Activated CD8-positive, alpha-beta T cell treated with anti-CD3 and anti-CD28 coated beads for 36 hours (primary cell): ENCODE measurements at regions not wholly inside any gene's neighbourhood (a gene's known extent, or its start where the extent isn't known, plus 50 kb on each side); places are given as distances from the start of the nearest gene placed in this dataset.

Experiments used
- ATAC-seq: fragments of 200-7000 bp; cut with Tn5 transposase; one replicate; pipeline ENCODE4 v1.10.0; 2021; ENCODE audit warnings: mild to moderate bottlenecking, moderate library complexity
- CTCF ChIA-PET: fragments of 350-600 bp; sonication (Branson Sonifier 250); formaldehyde crosslinking; loops from one replicate; lab custom pipeline; 2021; ENCODE audit warnings: antibody characterized with exemption; lab: Charles Lee
- POLR2A ChIA-PET: fragments of 350-600 bp; sonication (Branson Sonifier 250); formaldehyde crosslinking; loops from one replicate; lab custom pipeline; 2021; ENCODE audit warnings: antibody characterized with exemption; lab: Charles Lee
- DNase-seq: peaks from one replicate; pipeline ENCODE4 v3.0.0-alpha.2; 2020
- H3K27ac Mint-ChIP-seq: one replicate; pipeline ENCODE4 v1.8.0; 2021; ENCODE audit warnings: mild to moderate bottlenecking, mixed read lengths
- H3K27me3 Mint-ChIP-seq: one replicate; pipeline ENCODE4 v1.8.0; 2021; ENCODE audit warnings: mixed read lengths
- H3K36me3 Mint-ChIP-seq: one replicate; pipeline ENCODE4 v1.8.0; 2021; ENCODE audit warnings: low read depth, mixed read lengths
- H3K4me1 Mint-ChIP-seq: one replicate; pipeline ENCODE4 v1.8.0; 2021; ENCODE audit warnings: low read depth, mixed read lengths
- H3K4me3 Mint-ChIP-seq: one replicate; pipeline ENCODE4 v1.8.0; 2021; ENCODE audit warnings: mild to moderate bottlenecking, moderate library complexity, mixed read lengths
- H3K9me3 Mint-ChIP-seq: one replicate; pipeline ENCODE4 v1.8.0; 2021; ENCODE audit warnings: mixed read lengths
- intact Hi-C: fragments of 100-400 bp; cut with micrococcal nuclease; formaldehyde crosslinking; loops from one replicate; pipeline ENCODE4 v1.10.0; 2022
- TF ChIP-seq, protein P1 (sequence below): fragments of 200-600 bp; IDR thresholded peaks from one replicate; pipeline ENCODE4 v1.8.0; 2022; ENCODE audit warnings: antibody characterized with exemption, mild to moderate bottlenecking

DNA sequence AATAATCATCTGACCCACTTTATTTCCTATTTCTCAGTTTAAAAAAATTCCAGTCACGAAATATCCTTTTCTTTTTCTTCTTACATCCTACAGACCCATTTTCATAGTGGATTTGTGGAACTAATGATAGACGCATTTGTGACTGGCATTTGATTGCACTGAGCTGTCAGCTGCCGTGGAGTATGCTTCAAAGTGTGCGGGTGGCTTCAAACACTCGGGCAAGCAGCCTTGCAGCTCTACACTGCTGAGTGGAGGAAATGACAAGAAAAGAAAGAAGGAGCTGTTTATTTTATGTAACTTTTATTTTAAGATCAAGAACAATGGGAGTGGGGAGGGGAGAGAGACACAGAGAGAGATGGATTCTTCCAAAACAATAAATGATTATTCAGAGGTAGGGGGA, 112.8 kb upstream of the NAP1L1 start:
- ATAC-seq (no peak), DNase-seq (no peak)
- Mint-ChIP-seq H3K4me1 (peaks cover 5% of the 10 kb centered on the region), H3K27me3 (peaks cover 14% of the 10 kb centered on the region), H3K4me3 (no peak overlapping the region), H3K9me3 (peaks cover 18% of the 10 kb centered on the region), H3K27ac (no peak overlapping the region), H3K36me3 (no peaks in the 10 kb centered on the region)
- ChIA-PET CTCF (no interaction called here), POLR2A (no interaction called here)
- TF ChIP-seq, protein P1, sequence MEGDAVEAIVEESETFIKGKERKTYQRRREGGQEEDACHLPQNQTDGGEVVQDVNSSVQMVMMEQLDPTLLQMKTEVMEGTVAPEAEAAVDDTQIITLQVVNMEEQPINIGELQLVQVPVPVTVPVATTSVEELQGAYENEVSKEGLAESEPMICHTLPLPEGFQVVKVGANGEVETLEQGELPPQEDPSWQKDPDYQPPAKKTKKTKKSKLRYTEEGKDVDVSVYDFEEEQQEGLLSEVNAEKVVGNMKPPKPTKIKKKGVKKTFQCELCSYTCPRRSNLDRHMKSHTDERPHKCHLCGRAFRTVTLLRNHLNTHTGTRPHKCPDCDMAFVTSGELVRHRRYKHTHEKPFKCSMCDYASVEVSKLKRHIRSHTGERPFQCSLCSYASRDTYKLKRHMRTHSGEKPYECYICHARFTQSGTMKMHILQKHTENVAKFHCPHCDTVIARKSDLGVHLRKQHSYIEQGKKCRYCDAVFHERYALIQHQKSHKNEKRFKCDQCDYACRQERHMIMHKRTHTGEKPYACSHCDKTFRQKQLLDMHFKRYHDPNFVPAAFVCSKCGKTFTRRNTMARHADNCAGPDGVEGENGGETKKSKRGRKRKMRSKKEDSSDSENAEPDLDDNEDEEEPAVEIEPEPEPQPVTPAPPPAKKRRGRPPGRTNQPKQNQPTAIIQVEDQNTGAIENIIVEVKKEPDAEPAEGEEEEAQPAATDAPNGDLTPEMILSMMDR: no peak
- intact Hi-C loops: no loop called here

DNA sequence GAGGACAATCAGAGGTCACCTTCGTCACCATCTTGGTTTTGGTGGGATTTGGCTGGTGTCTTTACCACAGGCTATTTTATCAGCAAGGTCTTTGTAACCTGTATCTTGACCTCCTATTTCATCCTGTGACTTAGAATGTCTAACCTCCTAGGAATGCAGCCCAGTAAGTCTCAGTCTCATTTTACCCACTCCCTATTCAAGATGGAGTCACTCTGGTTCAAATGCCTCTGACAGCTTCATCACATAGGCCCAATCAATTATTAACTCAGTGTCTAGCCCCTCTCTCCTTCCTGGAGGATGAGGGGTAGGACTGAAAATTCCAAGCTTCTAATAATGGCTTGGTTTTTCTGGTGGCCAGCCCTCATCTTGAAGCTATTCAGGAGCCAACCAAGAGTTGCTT, 111.4 kb upstream of the NAP1L1 start:
- ATAC-seq: no peak

DNA sequence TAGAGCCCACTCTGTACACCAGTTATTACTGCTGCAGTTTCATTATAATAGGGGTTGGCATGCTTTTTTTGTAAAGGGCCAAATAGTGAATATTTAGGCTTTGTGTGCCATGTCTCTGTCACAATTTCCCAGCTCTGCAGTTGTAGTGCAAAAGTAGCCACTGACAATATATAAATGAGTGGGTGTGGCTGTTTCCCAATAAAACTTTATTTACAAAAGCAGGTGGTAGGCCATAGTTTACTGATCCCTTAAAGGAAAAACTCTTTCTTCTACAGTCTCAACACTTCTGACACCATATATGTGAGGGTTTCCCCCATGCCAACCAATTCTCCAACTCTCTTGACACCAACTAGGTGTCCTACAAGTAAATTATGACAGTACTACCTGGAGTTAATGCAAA, 110.2 kb upstream of the NAP1L1 start:
- H3K27me3 Mint-ChIP-seq: peaks cover 11% of the 10 kb centered on the region
- ChIA-PET POLR2A (interaction anchor here (0.8 kb wide), 1 partner anchor 76 kb away, joined by 3 read pairs; no protein-coding TSS in a partner anchor), CTCF (interaction anchor here (1.0 kb wide), 1 partner anchor 15 kb away, joined by 3 read pairs; no protein-coding TSS in a partner anchor)
- no peaks in the 10 kb centered on the region for H3K36me3 Mint-ChIP-seq
- TF ChIP-seq, protein P1: no peak
- peaks cover 15% of the 10 kb centered on the region for H3K9me3 Mint-ChIP-seq
- no peak overlapping the region for H3K4me3 Mint-ChIP-seq
- DNase-seq (no peak), ATAC-seq (no peak)
- intact Hi-C loops: no loop called here
- no peak overlapping the region for H3K27ac Mint-ChIP-seq
- no peaks in the 10 kb centered on the region for H3K4me1 Mint-ChIP-seq

More for the DNA sequence above, 111.4 kb upstream of the NAP1L1 start:
- Mint-ChIP-seq H3K27ac (no peak overlapping the region), H3K4me1 (no peaks in the 10 kb centered on the region), H3K36me3 (no peaks in the 10 kb centered on the region), H3K27me3 (peaks cover 11% of the 10 kb centered on the region), H3K4me3 (no peak overlapping the region), H3K9me3 (peaks cover 18% of the 10 kb centered on the region)
- DNase-seq: no peak
- intact Hi-C loops: no loop called here
- TF ChIP-seq, protein P1: no peak
- ChIA-PET CTCF (no interaction called here), POLR2A (no interaction called here)

DNA sequence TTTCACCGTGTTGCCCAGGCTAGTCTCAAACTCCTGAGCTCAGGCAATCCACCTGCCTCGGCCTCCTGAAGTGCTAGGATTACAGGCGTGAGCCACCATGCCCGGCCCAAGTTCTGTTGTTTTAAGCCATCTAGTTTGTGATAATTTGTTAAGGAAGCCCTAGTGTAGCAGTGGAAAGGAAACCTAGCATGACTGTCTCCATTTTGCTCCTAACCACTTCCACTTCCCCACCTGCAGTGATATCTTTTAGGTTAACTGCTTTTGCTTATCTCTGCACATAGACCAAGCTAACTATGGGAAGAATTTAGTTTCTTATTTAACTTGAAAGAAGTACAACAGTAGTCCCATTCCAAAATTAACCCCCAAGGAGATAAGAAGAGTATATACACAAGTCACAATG, 109.5 kb upstream of the NAP1L1 start:
- TF ChIP-seq, protein P1: no peak
- Mint-ChIP-seq H3K4me3 (no peak overlapping the region), H3K9me3 (peaks cover 10% of the 10 kb centered on the region), H3K4me1 (no peaks in the 10 kb centered on the region), H3K27ac (no peak overlapping the region), H3K36me3 (no peaks in the 10 kb centered on the region), H3K27me3 (peaks cover 11% of the 10 kb centered on the region)
- DNase-seq: no peak
- intact Hi-C loops: no loop called here
- POLR2A ChIA-PET: interaction anchor here (0.8 kb wide), 1 partner anchor 76 kb away, joined by 3 read pairs; no protein-coding TSS in a partner anchor
- CTCF ChIA-PET: interaction anchor here (1.0 kb wide), 1 partner anchor 14 kb away, joined by 3 read pairs; no protein-coding TSS in a partner anchor
- no peak for ATAC-seq

DNA sequence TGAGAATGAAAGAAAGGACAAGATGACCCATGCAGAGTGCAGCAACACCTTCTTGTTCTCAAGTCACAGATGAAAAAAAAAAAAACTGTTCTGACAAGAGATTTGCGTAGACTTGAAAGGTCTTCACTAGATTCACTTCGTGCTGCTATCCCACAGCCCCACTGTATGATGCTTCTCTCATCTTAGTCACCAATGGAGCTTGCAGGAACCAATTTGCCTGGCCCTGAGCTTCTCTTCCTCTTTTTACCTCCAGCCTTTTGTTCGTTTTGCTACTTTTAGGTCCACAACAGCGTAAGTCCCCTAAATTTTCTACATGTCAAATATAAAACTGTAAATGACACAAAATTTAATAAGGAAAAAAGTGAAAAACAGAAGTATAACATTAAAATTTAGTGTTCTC, 107.9 kb upstream of the NAP1L1 start:
- Mint-ChIP-seq H3K27me3 (peaks cover 21% of the 10 kb centered on the region), H3K27ac (no peak overlapping the region), H3K4me3 (no peak overlapping the region), H3K9me3 (no peaks in the 10 kb centered on the region), H3K36me3 (no peaks in the 10 kb centered on the region), H3K4me1 (no peaks in the 10 kb centered on the region)
- CTCF ChIA-PET: no interaction called here
- DNase-seq (no peak), ATAC-seq (no peak)
- POLR2A ChIA-PET: no interaction called here
- TF ChIP-seq, protein P1: no peak
- intact Hi-C loops: no loop called here
